SU-DHL-6 (cell line): ENCODE measurements at regions not wholly inside any gene's neighbourhood (a gene's known extent, or its start where the extent isn't known, plus 50 kb on each side); places are given as distances from the start of the nearest gene placed in this dataset.

Source experiments
- H2AFZ ChIP-seq: fragments of 200-600 bp; sonication (generic); 2 replicates; pipeline ENCODE4 v1.6.1; 2014; ENCODE audit warnings: low read depth, mild to moderate bottlenecking, moderate library complexity, mixed read lengths, antibody characterized with exemption, low read length; ENCODE audit not compliant: severe bottlenecking
- H3F3A ChIP-seq: fragments of 200-600 bp; shearing (Covaris generic); 2 replicates; pipeline ENCODE4 v1.6.0; 2016; ENCODE audit warnings: antibody characterized with exemption, mild to moderate bottlenecking; ENCODE audit not compliant: insufficient read depth
- H3K27ac ChIP-seq: fragments of 200-600 bp; sonication (generic); 2 replicates; pipeline ENCODE4 v1.5.1; 2016; ENCODE audit warnings: low read depth, mild to moderate bottlenecking, low read length, moderate library complexity, mixed read lengths
- H3K27me3 ChIP-seq: fragments of 200-600 bp; sonication (generic), shearing (Covaris generic); 2 replicates; pipeline ENCODE4 v1.6.0; 2014; ENCODE audit warnings: mild to moderate bottlenecking, low read length
- H3K36me3 ChIP-seq: fragments of 200-600 bp; sonication (generic); 2 replicates; pipeline ENCODE4 v1.6.1; 2014; ENCODE audit warnings: mild to moderate bottlenecking, low read length, mixed read lengths
- H3K4me2 ChIP-seq: fragments of 300-600, 200-600 bp; shearing (Covaris generic), sonication (generic); 2 replicates; pipeline ENCODE4 v1.6.0; 2014; ENCODE audit warnings: low read length, low read depth, mild to moderate bottlenecking; ENCODE audit not compliant: poor library complexity, severe bottlenecking
- H3K4me3 ChIP-seq: fragments of 200-600 bp; sonication (generic); 2 replicates; pipeline ENCODE4 v1.5.1; 2014; ENCODE audit warnings: antibody characterized with exemption, low read length, mild to moderate bottlenecking, mixed read lengths; ENCODE audit not compliant: insufficient read depth, poor library complexity, severe bottlenecking
- H3K79me2 ChIP-seq: fragments of 200-600 bp; sonication (generic); 2 replicates; pipeline ENCODE4 v1.6.1; 2014; ENCODE audit warnings: mild to moderate bottlenecking, low read length, moderate library complexity; ENCODE audit not compliant: insufficient read depth
- H3K9ac ChIP-seq: fragments of 200-600 bp; sonication (generic); 2 replicates; pipeline ENCODE4 v1.7.0; 2014; ENCODE audit warnings: mild to moderate bottlenecking, low read length
- H3K9me2 ChIP-seq: fragments of 200-600 bp; sonication (generic); replicated peaks from 2 replicates; pipeline ENCODE4 v1.6.1; 2014; ENCODE audit warnings: low read length; ENCODE audit not compliant: insufficient read depth
- H3K9me3 ChIP-seq: fragments of 200-600 bp; sonication (generic); 2 replicates; pipeline ENCODE4 v1.6.1; 2014; ENCODE audit warnings: low read length, mixed read lengths; ENCODE audit not compliant: insufficient read depth
- H4K20me1 ChIP-seq: fragments of 200-600 bp; sonication (generic); 2 replicates; pipeline ENCODE4 v1.6.1; 2014; ENCODE audit warnings: low read depth, mild to moderate bottlenecking, antibody characterized with exemption, low read length, moderate library complexity, mixed read lengths
- EZH2phosphoT487 ChIP-seq: fragments of 200-600 bp; sonication (generic), shearing (Covaris generic); conservative IDR thresholded peaks from 2 replicates; pipeline ENCODE4 v1.6.1; 2018; ENCODE audit warnings: mild to moderate bottlenecking, antibody characterized with exemption, low read length, moderate library complexity, mixed read lengths
- TF ChIP-seq, protein P1 (sequence below): fragments of 200-600 bp; sonication (generic); IDR thresholded peaks from one replicate; pipeline ENCODE4 v1.5.1; 2017; ENCODE audit warnings: antibody characterized with exemption, mild to moderate bottlenecking, low read length, moderate library complexity; ENCODE audit not compliant: insufficient read depth, poor library complexity, severe bottlenecking

DNA sequence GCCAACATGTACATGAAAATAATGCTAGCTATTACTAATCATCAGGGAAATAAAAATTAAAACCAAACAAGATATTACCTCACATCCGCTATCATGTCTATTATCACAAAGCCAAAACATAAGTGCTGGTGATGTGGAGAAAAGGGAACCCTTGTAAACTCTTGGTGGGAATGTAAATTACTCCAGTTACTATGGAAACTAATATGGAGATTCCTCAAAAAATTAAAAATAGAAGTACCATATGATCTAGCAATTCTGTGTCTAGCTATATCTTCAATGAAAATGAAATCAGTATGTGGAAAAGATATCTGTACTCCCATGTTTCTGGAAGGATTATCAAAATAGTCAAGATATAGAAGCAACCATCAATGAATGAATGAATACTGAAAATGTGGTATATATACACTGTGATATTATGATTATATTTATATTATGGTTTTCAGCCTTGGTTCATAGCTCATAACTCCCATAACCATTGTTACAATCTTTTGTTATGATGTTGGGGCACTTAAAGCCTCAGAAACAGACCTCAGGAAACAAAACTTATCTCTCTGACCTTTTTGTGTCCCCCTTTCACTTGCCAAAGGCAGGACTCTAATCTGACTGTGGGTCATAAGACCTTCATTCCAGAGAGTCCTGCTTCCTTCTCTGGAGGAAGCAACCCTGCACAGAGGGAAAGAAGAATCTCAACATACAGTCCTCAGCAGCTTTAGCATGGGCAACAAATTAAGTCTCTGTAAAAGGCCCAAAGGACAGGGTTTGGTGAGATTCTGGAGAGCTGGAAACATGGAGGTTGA, 933.2 kb downstream of the ADGRL3 start:
- Histone ChIP-seq H2AFZ (no peak overlapping the region), H3K79me2 (no peaks in the 10 kb centered on the region)
- TF ChIP-seq EZH2phosphoT487: no peak
- TF ChIP-seq, protein P1, sequence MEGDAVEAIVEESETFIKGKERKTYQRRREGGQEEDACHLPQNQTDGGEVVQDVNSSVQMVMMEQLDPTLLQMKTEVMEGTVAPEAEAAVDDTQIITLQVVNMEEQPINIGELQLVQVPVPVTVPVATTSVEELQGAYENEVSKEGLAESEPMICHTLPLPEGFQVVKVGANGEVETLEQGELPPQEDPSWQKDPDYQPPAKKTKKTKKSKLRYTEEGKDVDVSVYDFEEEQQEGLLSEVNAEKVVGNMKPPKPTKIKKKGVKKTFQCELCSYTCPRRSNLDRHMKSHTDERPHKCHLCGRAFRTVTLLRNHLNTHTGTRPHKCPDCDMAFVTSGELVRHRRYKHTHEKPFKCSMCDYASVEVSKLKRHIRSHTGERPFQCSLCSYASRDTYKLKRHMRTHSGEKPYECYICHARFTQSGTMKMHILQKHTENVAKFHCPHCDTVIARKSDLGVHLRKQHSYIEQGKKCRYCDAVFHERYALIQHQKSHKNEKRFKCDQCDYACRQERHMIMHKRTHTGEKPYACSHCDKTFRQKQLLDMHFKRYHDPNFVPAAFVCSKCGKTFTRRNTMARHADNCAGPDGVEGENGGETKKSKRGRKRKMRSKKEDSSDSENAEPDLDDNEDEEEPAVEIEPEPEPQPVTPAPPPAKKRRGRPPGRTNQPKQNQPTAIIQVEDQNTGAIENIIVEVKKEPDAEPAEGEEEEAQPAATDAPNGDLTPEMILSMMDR: no peak

DNA sequence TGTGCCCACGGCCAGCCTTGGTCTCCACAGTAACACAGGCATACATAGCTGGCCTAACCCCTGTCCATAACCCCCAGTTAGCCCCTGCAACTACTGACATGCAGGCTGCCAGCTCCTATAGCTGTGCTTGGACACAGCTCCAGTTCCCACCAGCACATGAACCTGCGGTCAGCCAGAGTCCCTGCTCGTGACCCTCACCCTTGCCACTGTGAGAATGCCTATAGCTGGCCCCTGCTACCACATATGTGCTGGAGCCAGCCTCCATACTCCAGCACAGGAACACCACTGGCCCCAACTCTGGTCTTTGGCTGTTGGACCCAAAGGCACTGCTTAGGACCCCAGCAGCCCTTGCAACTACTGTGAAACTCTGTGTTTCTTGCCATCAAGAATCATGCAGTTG, 930.9 kb downstream of the ADGRL3 start:
- H3K4me3 ChIP-seq: no peak overlapping the region
- no peak for TF ChIP-seq EZH2phosphoT487
- H3K79me2 ChIP-seq: no peaks in the 10 kb centered on the region

More for the DNA sequence above, 933.2 kb downstream of the ADGRL3 start:
- H3K27ac ChIP-seq: no peak overlapping the region
- no peak overlapping the region for H3K4me3 ChIP-seq
- no peaks in the 10 kb centered on the region for H3K27me3 ChIP-seq
- no peaks in the 10 kb centered on the region for H4K20me1 ChIP-seq
- no peaks in the 10 kb centered on the region for H3K9me3 ChIP-seq
- no peak overlapping the region for H3K4me2 ChIP-seq
- H3K9ac ChIP-seq: no peak overlapping the region
- no peaks in the 10 kb centered on the region for H3K36me3 ChIP-seq
- H3F3A ChIP-seq: no peaks in the 10 kb centered on the region
- H3K9me2 ChIP-seq: no peaks in the 10 kb centered on the region

DNA sequence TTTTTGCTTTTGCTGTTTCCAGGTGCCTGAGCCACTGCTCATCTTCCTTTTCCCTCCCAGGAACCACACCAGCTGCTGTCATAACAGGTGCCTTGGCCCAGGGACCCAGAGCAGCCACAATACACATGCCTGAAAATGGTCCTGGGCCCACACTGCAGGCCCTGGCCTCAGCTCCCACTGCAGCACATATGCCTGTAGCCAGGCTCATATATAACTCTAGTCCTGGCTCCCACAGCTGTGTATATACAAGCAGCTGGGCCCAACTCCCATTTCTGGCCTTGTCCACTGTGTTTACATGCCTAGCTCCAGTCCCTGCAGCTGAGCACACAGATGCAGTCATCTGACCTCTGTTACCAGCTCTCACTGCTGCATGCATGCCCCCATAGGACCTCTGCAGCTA, 930.5 kb downstream of the ADGRL3 start:
- no peaks in the 10 kb centered on the region for H3K36me3 ChIP-seq
- no peaks in the 10 kb centered on the region for H3K27me3 ChIP-seq
- H4K20me1 ChIP-seq: no peaks in the 10 kb centered on the region
- H2AFZ ChIP-seq: no peak overlapping the region
- H3K4me3 ChIP-seq: no peak overlapping the region
- no peaks in the 10 kb centered on the region for H3K9me3 ChIP-seq
- H3K79me2 ChIP-seq: no peaks in the 10 kb centered on the region
- H3K4me2 ChIP-seq: no peak overlapping the region
- H3K27ac ChIP-seq: no peak overlapping the region
- H3F3A ChIP-seq: no peaks in the 10 kb centered on the region
- TF ChIP-seq, protein P1: no peak
- TF ChIP-seq EZH2phosphoT487: no peak
- no peak overlapping the region for H3K9ac ChIP-seq
- no peaks in the 10 kb centered on the region for H3K9me2 ChIP-seq

More for the DNA sequence above, 930.9 kb downstream of the ADGRL3 start:
- Histone ChIP-seq H3K9ac (no peak overlapping the region), H3K36me3 (no peaks in the 10 kb centered on the region), H4K20me1 (no peaks in the 10 kb centered on the region), H3K27ac (no peak overlapping the region), H3K9me3 (no peaks in the 10 kb centered on the region), H3K27me3 (no peaks in the 10 kb centered on the region), H2AFZ (no peak overlapping the region), H3K4me2 (no peak overlapping the region), H3F3A (no peaks in the 10 kb centered on the region), H3K9me2 (no peaks in the 10 kb centered on the region)

DNA sequence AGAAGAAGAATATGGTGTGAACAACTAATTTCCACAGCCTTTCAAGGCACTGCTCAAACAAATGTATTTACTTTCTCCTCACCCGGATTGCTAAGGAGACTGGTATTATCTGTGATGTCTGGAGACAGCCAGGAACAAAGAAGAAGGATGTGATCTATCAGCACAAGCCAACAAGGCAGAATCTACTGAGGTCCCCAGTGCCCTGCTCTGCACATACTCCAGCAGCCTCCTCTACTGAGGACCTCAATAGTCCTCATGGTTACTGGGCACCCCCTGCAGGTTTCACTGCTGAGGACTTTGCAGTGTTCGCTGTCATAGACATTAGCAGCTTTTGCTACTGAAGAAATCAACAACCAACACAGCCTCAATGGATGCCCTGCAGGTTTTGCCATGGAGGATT, 930.1 kb downstream of the ADGRL3 start:
- Histone ChIP-seq H3K36me3 (no peaks in the 10 kb centered on the region), H3F3A (no peaks in the 10 kb centered on the region)
- TF ChIP-seq EZH2phosphoT487: no peak
- TF ChIP-seq, protein P1: no peak

More for the DNA sequence above, 930.1 kb downstream of the ADGRL3 start:
- Histone ChIP-seq H3K4me3 (no peak overlapping the region), H3K9me2 (no peaks in the 10 kb centered on the region), H3K9ac (no peak overlapping the region), H2AFZ (no peak overlapping the region), H3K9me3 (no peaks in the 10 kb centered on the region), H3K79me2 (no peaks in the 10 kb centered on the region), H3K27me3 (no peaks in the 10 kb centered on the region), H4K20me1 (no peaks in the 10 kb centered on the region), H3K27ac (no peak overlapping the region), H3K4me2 (no peak overlapping the region)
